RWPE1 (cell line): ENCODE measurements at regions not wholly inside any gene's neighbourhood (a gene's known extent, or its start where the extent isn't known, plus 50 kb on each side); places are given as distances from the start of the nearest gene placed in this dataset.
A peak's percentile ranks its signal among the peaks of the same experiment; 100 is the strongest.

Source experiments
- CTCF ChIA-PET: fragments of 350-600 bp; sonication (Branson Sonifier 250); formaldehyde crosslinking; extraction: SDS; loops from one replicate; lab custom pipeline; 2021; lab: Yijun Ruan, JAX
- POLR2A ChIA-PET: fragments of 400-600 bp; formaldehyde crosslinking; extraction: SDS; loops from one replicate; lab custom pipeline; 2020; ENCODE audit warnings: antibody characterized with exemption; ENCODE audit not compliant: low non-redundant PET; lab: Yijun Ruan, JAX
- DNase-seq: peaks from one replicate; pipeline ENCODE4 v3.0.0; 2012; ENCODE audit warnings: low spot score
- H3K27ac ChIP-seq: fragments of 450-650 bp; 2 replicates; pipeline ENCODE4 v1.5.1; 2017
- CTCF ChIP-seq: fragments of 450-650 bp; conservative IDR thresholded peaks from 2 replicates; pipeline ENCODE4 v1.5.1; 2017; ENCODE audit warnings: low read depth, mild to moderate bottlenecking

GRCh38 chr5:87015901-87016300, 251.8 kb upstream of the RASA1 start:
- ChIA-PET POLR2A (no interaction called here), CTCF (no interaction called here)
- no peak for DNase-seq
- TF ChIP-seq CTCF = no peak
- no peak overlapping the region for H3K27ac ChIP-seq

GRCh38 chr5:87020099-87020934, 247.4 kb upstream of the RASA1 start:
- POLR2A ChIA-PET = interaction anchor here (0.6 kb wide), 2 partner anchors 97 to 248 kb away, joined by 4 to 8 read pairs; partner anchors contain the start of gene RASA1
- peak overlapping the region; percentile 4; the same call in 1 of the 2 replicates for H3K27ac ChIP-seq
- CTCF ChIA-PET = interaction anchor here (0.6 to 1.0 kb wide), 3 partner anchors 20 to 1709 kb away, joined by 3 to 10 read pairs (median 4); no protein-coding TSS in a partner anchor
- TF ChIP-seq CTCF = no peak
- DNase-seq = no peak

GRCh38 chr5:87022415-87022814, 245.3 kb upstream of the RASA1 start:
- CTCF ChIA-PET = no interaction called here
- DNase-seq = no peak
- POLR2A ChIA-PET = no interaction called here
- H3K27ac ChIP-seq = no peak overlapping the region
- no peak for TF ChIP-seq CTCF

- CTCF ChIA-PET = no interaction called here
These were observed 240.1 kb upstream of the RASA1 start for GRCh38 chr5:87027570-87027969.

GRCh38 chr5:87029951-87030350, 237.7 kb upstream of the RASA1 start:
- no peak for TF ChIP-seq CTCF
- DNase-seq = no peak
- no peak overlapping the region for H3K27ac ChIP-seq
- ChIA-PET CTCF (no interaction called here), POLR2A (no interaction called here)

More at GRCh38 chr5:87027570-87027969, 240.1 kb upstream of the RASA1 start:
- DNase-seq = no peak
- H3K27ac ChIP-seq = no peak overlapping the region
- POLR2A ChIA-PET = no interaction called here
- no peak for TF ChIP-seq CTCF

GRCh38 chr5:87030699-87031098, 237.0 kb upstream of the RASA1 start:
- no peak overlapping the region for H3K27ac ChIP-seq
- DNase-seq = no peak
- no peak for TF ChIP-seq CTCF
- POLR2A ChIA-PET = interaction anchor here (0.6 kb wide), 1 partner anchor 237 kb away, joined by 9 read pairs; the partner anchor contains the start of gene RASA1
- CTCF ChIA-PET = no interaction called here
